GM12878 (cell line): ENCODE measurements at regions not wholly inside any gene's neighbourhood (a gene's known extent, or its start where the extent isn't known, plus 50 kb on each side); places are given as distances from the start of the nearest gene placed in this dataset.

Source experiments
- ATAC-seq: fragments of 200-7000 bp; cut with Tn5 transposase; 3 replicates; pipeline ENCODE4 v1.9.1; 2020; ENCODE audit warnings: mild to moderate bottlenecking, moderate library complexity
- BruUV-seq: library from RNA; stranded (reverse); fragments of 400-500 nt; replicated peaks from 2 replicates; lab custom pipeline; 2021; lab: Mats Ljungman, UMichigan
- CTCF ChIA-PET: fragments of 300-600 bp; sonication (Branson Sonifier 250); formaldehyde crosslinking; extraction: SDS; loops from one replicate; lab custom pipeline; 2021; ENCODE audit warnings: inconsistent platforms; lab: Yijun Ruan, JAX
- POLR2A ChIA-PET: fragments of 350-600 bp; formaldehyde crosslinking; extraction: SDS; loops from one replicate; lab custom pipeline; 2021; ENCODE audit warnings: inconsistent platforms; lab: Charles Lee
- RAD21 ChIA-PET: fragments of 300-600 bp; sonication (Branson Sonifier 250); formaldehyde crosslinking; loops from one replicate; lab custom pipeline; 2023; ENCODE audit warnings: antibody characterized with exemption; ENCODE audit not compliant: unreplicated experiment; lab: Charles Lee
- SMC1A ChIA-PET: fragments of 300-600 bp; sonication (Branson Sonifier 250); formaldehyde crosslinking; loops from one replicate; lab custom pipeline; 2023; ENCODE audit not compliant: unreplicated experiment, uncharacterized antibody; lab: Charles Lee
- DNase-seq: peaks from one replicate; pipeline ENCODE4 v3.0.0-alpha.2; 2011; ENCODE audit warnings: low read depth, low spot score
- FAIRE-seq: peaks from 3 replicates; lab custom pipeline; 2011; peaks lifted over from hg19 to GRCh38; lab: Jason Lieb, UNC
- H2AFZ ChIP-seq: 2 replicates; pipeline ENCODE4 v1.6.0; 2011; ENCODE audit warnings: low read depth, low read length, control low read depth; ENCODE audit not compliant: control insufficient read depth
- H3K27ac ChIP-seq: 2 replicates; pipeline ENCODE4 v1.5.1; 2011; ENCODE audit warnings: control low read depth; ENCODE audit not compliant: control insufficient read depth, insufficient read depth
- H3K27me3 ChIP-seq, 2 experiments: replicated peaks in 1 of 2; 2 replicates each; pipeline versions ENCODE4 v1.6.0 to v1.6.1; 2011; ENCODE audit warnings: low read length in 1 of 2; ENCODE audit not compliant: control insufficient read depth in 2 of 2, insufficient read depth in 2 of 2
- H3K36me3 ChIP-seq, 2 experiments: 2 replicates each; pipeline ENCODE4 v1.5.1; 2011; ENCODE audit warnings: low read length in 1 of 2; ENCODE audit not compliant: control insufficient read depth in 2 of 2, insufficient read depth in 2 of 2
- H3K4me1 ChIP-seq: 2 replicates; pipeline ENCODE4 v1.6.1; 2011; ENCODE audit warnings: mild to moderate bottlenecking, low read length, moderate library complexity, mixed read lengths; ENCODE audit not compliant: control insufficient read depth, insufficient read depth
- H3K4me2 ChIP-seq: 2 replicates; pipeline ENCODE4 v1.6.0; 2011; ENCODE audit warnings: control low read depth; ENCODE audit not compliant: control insufficient read depth, insufficient read depth
- H3K4me3 ChIP-seq: fragments of 200-600 bp; sonication (generic); 2 replicates; pipeline ENCODE4 v1.5.1; 2016
- H3K79me2 ChIP-seq: 2 replicates; pipeline ENCODE4 v1.6.0; 2011; ENCODE audit warnings: low read length; ENCODE audit not compliant: control insufficient read depth, insufficient read depth
- H3K9ac ChIP-seq: 2 replicates; pipeline ENCODE4 v1.8.0; 2011; ENCODE audit warnings: low read length, control low read depth, mixed read lengths; ENCODE audit not compliant: control insufficient read depth, insufficient read depth
- H3K9me3 ChIP-seq: replicated peaks from 3 replicates; pipeline ENCODE4 v1.5.1; 2011; ENCODE audit warnings: mild to moderate bottlenecking, low read length; ENCODE audit not compliant: control insufficient read depth, insufficient read depth
- H4K20me1 ChIP-seq: 2 replicates; pipeline ENCODE4 v1.6.0; 2011; ENCODE audit not compliant: control insufficient read depth, insufficient read depth
- MTA2 ChIP-seq: fragments of 450-650 bp; IDR thresholded peaks from 2 replicates; pipeline ENCODE4 v1.6.1; 2016; ENCODE audit warnings: low read depth, mild to moderate bottlenecking, moderate library complexity
- USF1 ChIP-seq: IDR thresholded peaks from 2 replicates; pipeline ENCODE4 v1.6.1; 2011; ENCODE audit warnings: borderline replicate concordance, low read depth, mild to moderate bottlenecking, moderate library complexity, mixed read lengths, low read length; ENCODE audit not compliant: insufficient read depth; ENCODE audit errors: extremely low read length
- ZBTB11 ChIP-seq: fragments of 450-650 bp; formaldehyde crosslinking; IDR thresholded peaks from 2 replicates; pipeline ENCODE4 v1.5.0; 2022; ENCODE audit warnings: mild to moderate bottlenecking, missing genetic modification characterization
- WGBS: methylation state at CpG from one replicate; pipeline ENCODE4 v1.1.6; 2016; ENCODE audit warnings: low lambda C conversion rate; ENCODE audit not compliant: insufficient replicate concordance, insufficient coverage; ENCODE audit errors: missing lambda C conversion rate; 5-methylcytosine and 5-hydroxymethylcytosine counted together
- in situ Hi-C: fragments of 300-500 bp; cut with MboI; formaldehyde crosslinking; loops from 9 replicates; pipeline ENCODE4 v1.14.3; 2018; ENCODE audit warnings: mixed read lengths
- intact Hi-C: fragments of 100-400 bp; cut with micrococcal nuclease; formaldehyde crosslinking; loops from one replicate; pipeline ENCODE4 v1.14.2; 2022; ENCODE audit not compliant: unreplicated experiment

DNA sequence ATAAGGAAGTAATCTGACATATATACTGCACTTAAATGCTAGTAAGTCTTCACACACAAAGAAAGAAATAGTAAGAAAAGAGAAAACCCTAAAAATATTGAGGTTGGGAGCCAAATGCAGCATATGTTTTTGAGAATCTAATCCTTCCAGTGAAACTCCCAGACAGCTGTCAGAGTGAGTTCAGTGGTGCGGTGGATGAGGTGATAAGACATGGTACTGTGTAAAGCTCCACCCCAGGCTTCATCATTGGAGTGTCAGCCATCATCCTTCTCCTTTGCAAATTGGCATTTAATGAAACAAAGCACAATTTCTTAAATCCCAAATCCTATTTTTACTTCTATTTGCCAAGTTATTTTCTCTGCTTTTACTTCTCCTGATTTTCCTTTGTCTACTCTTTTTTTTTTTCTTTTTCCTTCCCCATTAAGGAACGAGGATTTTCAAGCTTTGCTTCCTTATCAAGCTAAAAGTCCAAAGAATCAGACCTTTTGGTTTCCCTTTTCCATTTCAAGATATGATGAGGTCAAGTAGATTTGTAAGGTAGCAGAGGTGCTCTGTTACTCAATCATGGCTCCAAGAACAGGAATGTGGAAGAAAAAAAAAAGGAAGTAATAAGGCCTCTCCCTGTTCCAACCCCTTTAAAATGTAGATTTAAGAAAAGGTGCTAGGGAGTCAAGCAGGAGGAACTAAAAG is 343.3 kb downstream of the SETD4 start:
- SMC1A ChIA-PET: interaction anchor here (0.6 kb wide), 1 partner anchor 915 kb away, joined by 3 read pairs; no protein-coding TSS in a partner anchor
- Histone ChIP-seq H3K27me3 (no peaks in the 10 kb centered on the region), H3K36me3 (no peaks in the 10 kb centered on the region), H3K9me3 (no peaks in the 10 kb centered on the region), H3K79me2 (no peaks in the 10 kb centered on the region), H4K20me1 (no peaks in the 10 kb centered on the region), H2AFZ (no peak overlapping the region), H3K27ac (no peak overlapping the region), H3K4me2 (no peak overlapping the region), H3K9ac (no peak overlapping the region), H3K4me3 (no peak overlapping the region), H3K4me1 (no peaks in the 10 kb centered on the region)
- WGBS: 48% methylated on average over 2 of the region's 2 CpGs
- RAD21 ChIA-PET: no interaction called here
- ATAC-seq: no peak
- FAIRE-seq: no peak
- BruUV-seq: no TSS peak
- DNase-seq: no peak
- no peak for TF ChIP-seq USF1
- TF ChIP-seq MTA2: no peak
- no peak for TF ChIP-seq ZBTB11 (CRISPR knock-in tag)
- intact Hi-C loops: no loop called here
- in situ Hi-C loops: no loop called here
- POLR2A ChIA-PET: no interaction called here
- CTCF ChIA-PET: interaction anchor here (0.7 to 1.6 kb wide), 2 partner anchors 9 to 562 kb away, joined by 3 to 4 read pairs; no protein-coding TSS in a partner anchor
